ENCODE measurements at regions not wholly inside any gene's neighbourhood (a gene's known extent, or its start where the extent isn't known, plus 50 kb on each side); places are given as distances from the start of the nearest gene placed in this dataset.
A peak's percentile ranks its signal among the peaks of the same experiment; 100 is the strongest.

- ChIA-PET CTCF (no interaction called here), SMC1A (ENCODE audit: uncharacterized antibody, unreplicated experiment) (no interaction called here), RAD21 (ENCODE audit: unreplicated experiment) (no interaction called here), POLR2A (no interaction called here)
- H3K27ac ChIP-seq (ENCODE audit: control insufficient read depth, insufficient read depth): no peak overlapping the region
- no peak overlapping the region for H3K9ac ChIP-seq (ENCODE audit: control insufficient read depth, insufficient read depth, low read length)
- no peaks in the 10 kb centered on the region for H3K4me1 ChIP-seq (ENCODE audit: control insufficient read depth, insufficient read depth, low read length)
- H3K9me3 ChIP-seq (replicated peaks; ENCODE audit: control insufficient read depth, insufficient read depth, low read length): no peaks in the 10 kb centered on the region
- no peak for FAIRE-seq
- no peak for DNase-seq (ENCODE audit: low read depth, low spot score)
- no peak overlapping the region for H2AFZ ChIP-seq (ENCODE audit: control insufficient read depth, low read depth, low read length)
- no peak overlapping the region for H3K4me2 ChIP-seq (ENCODE audit: control insufficient read depth, insufficient read depth)
- TF ChIP-seq RCOR1 (conservative IDR thresholded peaks at IDR 0.05; ENCODE audit: low read depth, low read length) (no peak), JUND (IDR thresholded peaks at IDR 0.05; ENCODE audit: low read depth, low read length) (no peak), BRCA1 (IDR thresholded peaks at IDR 0.05; ENCODE audit: low read depth, low read length) (no peak), CREB1 (IDR thresholded peaks at IDR 0.05; ENCODE audit: low read depth) (no peak), USF2 (IDR thresholded peaks at IDR 0.05; ENCODE audit: borderline replicate concordance, low read depth, low read length) (no peak), SREBF1 (IDR thresholded peaks at IDR 0.05; ENCODE audit: low read length) (no peak), ZNF384 (IDR thresholded peaks at IDR 0.05; ENCODE audit: borderline replicate concordance, low read depth, low read length) (no peak)
- no TSS peak for BruUV-seq (replicated peaks)
- H3K4me3 ChIP-seq: no peak overlapping the region
- in situ Hi-C loops (cut with MboI) (no loop called here), intact Hi-C loops (cut with micrococcal nuclease; ENCODE audit: unreplicated experiment) (no loop called here)
- H3K79me2 ChIP-seq (ENCODE audit: control insufficient read depth, insufficient read depth, low read length): no peaks in the 10 kb centered on the region
- no peak for ATAC-seq
- no peaks in the 10 kb centered on the region for H3K36me3 ChIP-seq (ENCODE audit: control insufficient read depth in 2 of 2, insufficient read depth in 2 of 2, low read length in 1 of 2)
- H4K20me1 ChIP-seq (ENCODE audit: control insufficient read depth, insufficient read depth): no peaks in the 10 kb centered on the region
- 5% methylated on average over 1 of the region's 1 CpG for WGBS (ENCODE audit: insufficient coverage, insufficient replicate concordance, low lambda C conversion rate, missing lambda C conversion rate)
- no peaks in the 10 kb centered on the region for H3K27me3 ChIP-seq (replicated peaks in 1 of 2; ENCODE audit: control insufficient read depth in 2 of 2, insufficient read depth in 2 of 2, low read length in 1 of 2)
These were observed 982.1 kb downstream of the DTWD2 start for GRCh38 chr5:118006219-118006618.

GRCh38 chr5:117999939-118000549 is 988.3 kb downstream of the DTWD2 start:
- H3K4me3 ChIP-seq: no peak overlapping the region
- in situ Hi-C loops (cut with MboI) (no loop called here), intact Hi-C loops (cut with micrococcal nuclease; ENCODE audit: unreplicated experiment) (no loop called here)
- DNase-seq (ENCODE audit: low read depth, low spot score): peak; percentile 7
- H4K20me1 ChIP-seq (ENCODE audit: control insufficient read depth, insufficient read depth): no peaks in the 10 kb centered on the region
- no peaks in the 10 kb centered on the region for H3K36me3 ChIP-seq (ENCODE audit: control insufficient read depth in 2 of 2, insufficient read depth in 2 of 2, low read length in 1 of 2)
- ATAC-seq: peak; percentile 83
- no peaks in the 10 kb centered on the region for H3K79me2 ChIP-seq (ENCODE audit: control insufficient read depth, insufficient read depth, low read length)
- no peak overlapping the region for H2AFZ ChIP-seq (ENCODE audit: control insufficient read depth, low read depth, low read length)
- no TSS peak for BruUV-seq (replicated peaks)
- ChIA-PET POLR2A (no interaction called here), CTCF (interaction anchor here (1.2 kb wide), 1 partner anchor 410 kb away, joined by 3 read pairs; no protein-coding TSS in a partner anchor), SMC1A (ENCODE audit: uncharacterized antibody, unreplicated experiment) (interaction anchor here (0.5 to 0.6 kb wide), 2 partner anchors 49 to 69 kb away, joined by 3 read pairs; no protein-coding TSS in a partner anchor), RAD21 (ENCODE audit: unreplicated experiment) (no interaction called here)
- 0 out of 2 replicates have a peak overlapping the region, but pooled peaks have one; percentile 3 for H3K4me2 ChIP-seq (ENCODE audit: control insufficient read depth, insufficient read depth)
- no peak overlapping the region for H3K27ac ChIP-seq (ENCODE audit: control insufficient read depth, insufficient read depth)
- H3K9me3 ChIP-seq (replicated peaks; ENCODE audit: control insufficient read depth, insufficient read depth, low read length): no peaks in the 10 kb centered on the region
- no peaks in the 10 kb centered on the region for H3K27me3 ChIP-seq (replicated peaks in 1 of 2; ENCODE audit: control insufficient read depth in 2 of 2, insufficient read depth in 2 of 2, low read length in 1 of 2)
- WGBS (ENCODE audit: insufficient coverage, insufficient replicate concordance, low lambda C conversion rate, missing lambda C conversion rate): 0% methylated on average over 3 of the region's 3 CpGs
- no peak for FAIRE-seq
- H3K4me1 ChIP-seq (ENCODE audit: control insufficient read depth, insufficient read depth, low read length): peaks cover 3% of the 10 kb centered on the region; the same call in 1 of the 2 replicates
- no peak overlapping the region for H3K9ac ChIP-seq (ENCODE audit: control insufficient read depth, insufficient read depth, low read length)
- TF ChIP-seq CHD2 (IDR thresholded peaks at IDR 0.05; ENCODE audit: borderline replicate concordance, low read depth, low read length): no peak
- peak; percentile 75 for TF ChIP-seq EED (IDR thresholded peaks at IDR 0.05; ENCODE audit: low read depth)
- no peak for TF ChIP-seq MLLT1 (IDR thresholded peaks at IDR 0.05)
- peak; percentile 68; the same call in 1 of the 2 replicates for TF ChIP-seq ATF2 (IDR thresholded peaks at IDR 0.05; ENCODE audit: low read length)
- no peak for TF ChIP-seq RELA (IDR thresholded peaks at IDR 0.05; ENCODE audit: borderline replicate concordance, partially characterized antibody)
- no peak; a peak in 1 of 4 replicates for TF ChIP-seq EP300 (IDR thresholded peaks at IDR 0.05; ENCODE audit: borderline replicate concordance in 1 of 2, control insufficient read depth in 1 of 2, low read depth in 2 of 2, low read length in 2 of 2)
- no peak for TF ChIP-seq ZNF274 (IDR thresholded peaks at IDR 0.05; ENCODE audit: insufficient read depth, insufficient read length)
- TF ChIP-seq RCOR1 (conservative IDR thresholded peaks at IDR 0.05; ENCODE audit: low read depth, low read length): no peak
- TF ChIP-seq RUNX3 (IDR thresholded peaks at IDR 0.05; ENCODE audit: low read length): peak; percentile 89

All from GM12878 (cell line).